Right lobe of liver (tissue), 6 donors: ENCODE measurements at regions not wholly inside any gene's neighbourhood (a gene's known extent, or its start where the extent isn't known, plus 50 kb on each side); places are given as distances from the start of the nearest gene placed in this dataset.

ENCODE experiments used
- ATAC-seq, 4 donors: fragments of 200-7000 bp; cut with Tn5 transposase; one replicate each; pipeline ENCODE4 v1.9.1; 2020; ENCODE audit warnings: mild to moderate bottlenecking in 4 of 4, moderate library complexity in 4 of 4
- DNase-seq, 3 donors: peaks; one replicate each; pipeline ENCODE4 v3.0.0-alpha.2; 2020
- H3K27ac ChIP-seq, 3 donors: fragments of 200-600 bp; one replicate each; pipeline ENCODE4 v1.8.0; 2022
- H3K27me3 ChIP-seq, 2 donors: fragments of 200-600 bp; one replicate each; pipeline ENCODE4 v1.8.0; 2022
- H3K36me3 ChIP-seq, 4 donors: fragments of 200-600 bp; sonication (generic) in 1 of 4; one replicate each; pipeline versions ENCODE4 v1.5.1 to v1.8.0; 2017 to 2022; ENCODE audit warnings: control low read depth in 1 of 4
- H3K4me1 ChIP-seq, 4 donors: fragments of 200-600 bp; sonication (generic) in 1 of 4; one replicate each; pipeline versions ENCODE4 v1.5.1 to v1.8.0; 2017 to 2022; ENCODE audit warnings: control low read depth in 1 of 4
- H3K4me3 ChIP-seq, 3 donors: fragments of 200-600 bp; one replicate each; pipeline ENCODE4 v1.8.0; 2022
- H3K9me3 ChIP-seq, 4 donors: fragments of 200-600 bp; sonication (generic) in 1 of 4; one replicate each; pipeline versions ENCODE4 v1.5.1 to v1.8.0; 2017 to 2022; ENCODE audit warnings: control low read depth in 1 of 4
- POLR2A ChIP-seq: fragments of 450-650 bp; IDR thresholded peaks from one replicate; pipeline ENCODE4 v1.6.1; 2017; ENCODE audit warnings: antibody characterized with exemption, mild to moderate bottlenecking
- WGBS: methylation state at CpG from one replicate; pipeline ENCODE4 v1.1.6; 2018; ENCODE audit warnings: low coverage, low lambda C conversion rate; ENCODE audit not compliant: insufficient coverage; ENCODE audit errors: missing lambda C conversion rate; 5-methylcytosine and 5-hydroxymethylcytosine counted together
- intact Hi-C, 2 donors: fragments of 100-400 bp; cut with DNase I; formaldehyde crosslinking; loops; one replicate each; pipeline versions ENCODE4 v1.11.2 to v1.14.1; 2022
- TF ChIP-seq, protein P1 (sequence below), 4 donors: fragments of 200-600 bp in 3 of 4; fragments of 450-650 bp in 1 of 4; IDR thresholded peaks; one replicate each; pipeline versions ENCODE4 v1.5.1 to v1.8.0; 2016 to 2022; ENCODE audit warnings: antibody characterized with exemption in 4 of 4, mild to moderate bottlenecking in 2 of 4
- donor health status: DM: no; HTN: yes; CAD: no.
- donor health status: DM: no; HTN: no; CAD: no.
- donor health status: DM: no; HTN: no; CAD: no.
- donor health status: DM: no; HTN: yes; CAD: no.
- donor health status: DM: no; HTN: yes; CAD: no.

DNA sequence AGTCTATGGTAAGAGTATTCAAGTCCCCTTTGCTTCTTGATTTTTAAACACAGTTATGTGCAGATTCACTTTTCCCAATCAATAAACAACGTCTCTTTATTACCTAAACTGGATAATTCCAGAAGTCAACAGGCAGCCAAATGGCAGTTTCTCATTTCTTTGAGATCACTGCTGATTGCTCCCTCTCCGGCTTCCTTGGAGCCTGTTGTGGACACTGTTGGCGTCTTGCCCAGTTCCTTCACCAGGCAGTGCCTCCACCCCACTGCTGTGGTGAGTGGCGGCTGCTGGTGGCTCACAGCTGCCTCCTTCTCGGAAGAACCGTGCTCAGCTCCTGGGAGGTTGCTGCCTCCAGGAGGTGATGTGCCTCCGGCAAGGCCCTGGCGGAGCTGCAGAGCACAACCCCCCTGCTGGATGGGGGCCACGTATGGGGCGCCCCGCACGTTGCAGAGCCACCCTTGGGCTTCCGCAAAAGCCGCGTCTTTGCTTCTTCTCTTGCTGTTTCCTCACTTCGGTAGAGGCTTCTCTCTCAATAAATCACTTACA is 105.1 kb upstream of the CNKSR3 start:
- no peaks in the 10 kb centered on the region for H3K9me3 ChIP-seq
- peak; percentile 38 to 62 (median 60) for DNase-seq
- H3K27ac ChIP-seq: peak overlapping the region; percentile 9 to 13 (median 12)
- TF ChIP-seq, protein P1, sequence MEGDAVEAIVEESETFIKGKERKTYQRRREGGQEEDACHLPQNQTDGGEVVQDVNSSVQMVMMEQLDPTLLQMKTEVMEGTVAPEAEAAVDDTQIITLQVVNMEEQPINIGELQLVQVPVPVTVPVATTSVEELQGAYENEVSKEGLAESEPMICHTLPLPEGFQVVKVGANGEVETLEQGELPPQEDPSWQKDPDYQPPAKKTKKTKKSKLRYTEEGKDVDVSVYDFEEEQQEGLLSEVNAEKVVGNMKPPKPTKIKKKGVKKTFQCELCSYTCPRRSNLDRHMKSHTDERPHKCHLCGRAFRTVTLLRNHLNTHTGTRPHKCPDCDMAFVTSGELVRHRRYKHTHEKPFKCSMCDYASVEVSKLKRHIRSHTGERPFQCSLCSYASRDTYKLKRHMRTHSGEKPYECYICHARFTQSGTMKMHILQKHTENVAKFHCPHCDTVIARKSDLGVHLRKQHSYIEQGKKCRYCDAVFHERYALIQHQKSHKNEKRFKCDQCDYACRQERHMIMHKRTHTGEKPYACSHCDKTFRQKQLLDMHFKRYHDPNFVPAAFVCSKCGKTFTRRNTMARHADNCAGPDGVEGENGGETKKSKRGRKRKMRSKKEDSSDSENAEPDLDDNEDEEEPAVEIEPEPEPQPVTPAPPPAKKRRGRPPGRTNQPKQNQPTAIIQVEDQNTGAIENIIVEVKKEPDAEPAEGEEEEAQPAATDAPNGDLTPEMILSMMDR (IDR thresholded peaks at IDR 0.05): no peak
- TF ChIP-seq POLR2A: no peak
- 26% methylated on average over 9 of the region's 16 CpGs for WGBS
- no peak overlapping the region for H3K4me3 ChIP-seq
- intact Hi-C loops: no loop called here
- no peaks in the 10 kb centered on the region for H3K4me1 ChIP-seq
- H3K27me3 ChIP-seq: no peaks in the 10 kb centered on the region
- no peaks in the 10 kb centered on the region for H3K36me3 ChIP-seq
- peak; percentile 46 to 58 (median 52) for ATAC-seq

DNA sequence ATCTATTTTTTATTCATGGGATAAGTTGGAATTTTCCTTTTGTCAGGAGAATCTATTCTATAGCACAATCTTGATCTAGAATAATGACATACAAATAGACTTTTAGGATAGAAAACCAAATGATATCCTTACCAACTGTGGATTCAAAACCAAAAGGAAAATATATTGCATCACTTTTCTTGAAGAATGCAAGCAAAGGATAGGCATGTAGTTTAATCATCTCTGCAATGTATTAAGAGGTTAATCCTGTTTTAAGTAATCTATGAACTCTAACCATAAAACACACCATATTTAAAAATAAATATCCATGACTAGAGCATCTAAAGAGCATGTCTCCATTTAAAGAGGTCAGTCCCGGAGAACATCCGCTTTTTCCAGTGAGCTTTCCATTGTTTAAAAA is 106.7 kb upstream of the CNKSR3 start:
- Histone ChIP-seq H3K27ac (no peak overlapping the region), H3K4me3 (no peak overlapping the region), H3K9me3 (no peaks in the 10 kb centered on the region), H3K27me3 (no peaks in the 10 kb centered on the region), H3K36me3 (no peaks in the 10 kb centered on the region), H3K4me1 (no peaks in the 10 kb centered on the region)
- intact Hi-C loops: no loop called here
- ATAC-seq (no peak), DNase-seq (no peak)
- WGBS: 97% methylated on average over 2 of the region's 2 CpGs
- TF ChIP-seq, protein P1 (IDR thresholded peaks at IDR 0.05): no peak
- no peak for TF ChIP-seq POLR2A

DNA sequence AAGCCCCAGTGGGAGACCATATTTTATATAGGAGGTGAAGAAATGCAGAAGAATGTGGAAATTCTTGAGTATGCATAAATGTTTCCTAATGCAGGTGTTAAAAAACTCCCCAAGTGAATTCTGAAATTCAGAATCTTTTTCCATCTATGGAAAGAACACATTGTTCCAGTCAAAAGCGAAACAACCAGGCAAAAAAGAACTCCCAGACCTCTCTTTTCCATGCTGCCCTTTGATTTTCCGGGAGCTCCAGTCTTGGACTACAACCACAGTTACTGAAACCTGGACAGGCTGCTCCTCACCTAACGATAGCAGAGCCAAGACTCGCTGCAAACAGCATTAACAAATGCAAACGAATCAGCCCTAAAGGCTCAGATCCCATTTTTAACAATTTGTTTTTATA is 108.7 kb upstream of the CNKSR3 start:
- H3K27ac ChIP-seq: no peak overlapping the region

DNA sequence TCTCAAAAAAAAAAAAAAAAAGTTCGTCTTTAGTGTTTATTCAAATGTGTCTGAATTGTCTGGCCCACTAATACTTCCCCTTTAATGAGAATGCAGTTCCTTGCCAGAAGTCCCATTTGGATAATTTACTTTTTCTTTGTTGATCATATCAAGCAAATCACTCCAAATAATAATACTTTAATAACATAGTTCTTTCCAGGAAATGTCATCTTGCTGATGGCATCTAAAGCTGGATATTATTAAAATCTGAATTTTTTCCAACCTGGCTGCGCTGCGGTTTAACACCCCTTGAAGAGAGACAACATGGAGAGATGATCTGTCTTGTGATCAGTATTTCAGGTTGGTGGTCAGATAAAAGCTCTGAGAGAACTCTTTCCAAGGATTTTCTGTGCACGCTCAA is 111.2 kb upstream of the CNKSR3 start:
- Histone ChIP-seq H3K27ac (no peak overlapping the region), H3K4me1 (no peaks in the 10 kb centered on the region), H3K27me3 (no peaks in the 10 kb centered on the region), H3K4me3 (no peak overlapping the region), H3K36me3 (no peaks in the 10 kb centered on the region), H3K9me3 (no peaks in the 10 kb centered on the region)
- DNase-seq: no peak
- no peak for ATAC-seq
- intact Hi-C loops: no loop called here
- WGBS: 83% methylated on average over 4 of the region's 4 CpGs
- TF ChIP-seq, protein P1 (IDR thresholded peaks at IDR 0.05): no peak
- no peak for TF ChIP-seq POLR2A

More for the DNA sequence above, 108.7 kb upstream of the CNKSR3 start:
- Histone ChIP-seq H3K9me3 (no peaks in the 10 kb centered on the region), H3K36me3 (no peaks in the 10 kb centered on the region), H3K27me3 (no peaks in the 10 kb centered on the region), H3K4me3 (no peak overlapping the region), H3K4me1 (no peaks in the 10 kb centered on the region)
- intact Hi-C loops: no loop called here
- WGBS: 48% methylated on average over 3 of the region's 5 CpGs
- ATAC-seq (peak in 2 of 4 donors; percentile 42 to 45), DNase-seq (peak in 1 of 3 donors; percentile 52)
- no peak for TF ChIP-seq POLR2A
- TF ChIP-seq, protein P1 (IDR thresholded peaks at IDR 0.05): no peak
